ENCODE measurements at regions not wholly inside any gene's neighbourhood (a gene's known extent, or its start where the extent isn't known, plus 50 kb on each side); places are given as distances from the start of the nearest gene placed in this dataset.
"Not testable (repeated sequence)": the region's sequence is repeated elsewhere in the genome, so short reads cannot be mapped to it uniquely, and the experiment has no call there.

- dilution Hi-C loops (cut with MboI; ENCODE audit: extremely low pct_ligation_motif_present, low sequenced_read_pairs); H3K9ac ChIP-seq (ENCODE audit: control insufficient read depth, extremely low read depth, insufficient read depth, low read length); FAIRE-seq; H3K4me1 ChIP-seq (ENCODE audit: control insufficient read depth, extremely low read depth, insufficient read depth, low read length); H3K27ac ChIP-seq (ENCODE audit: control insufficient read depth, insufficient read depth, low read length); H4K20me1 ChIP-seq (ENCODE audit: control insufficient read depth, extremely low read depth, insufficient read depth, low read length); DNase-seq (ENCODE audit: low read depth, low spot score); H3K4me2 ChIP-seq (ENCODE audit: control insufficient read depth, extremely low read depth, insufficient read depth, low read depth, low read length); H3K9me3 ChIP-seq (ENCODE audit: control insufficient read depth, low read depth, low read length); H3K79me2 ChIP-seq (ENCODE audit: control insufficient read depth, insufficient read depth, low read length); H3K27me3 ChIP-seq (ENCODE audit: control insufficient read depth, extremely low read depth, insufficient read depth, low read length); H3K36me3 ChIP-seq (ENCODE audit: control insufficient read depth in 2 of 2, extremely low read depth in 1 of 2, insufficient read depth in 2 of 2, low read length in 2 of 2); H2AFZ ChIP-seq (ENCODE audit: control insufficient read depth, low read length); H3K4me3 ChIP-seq (ENCODE audit: control insufficient read depth in 2 of 3, extremely low read depth in 1 of 3, insufficient read depth in 2 of 3, low read depth in 1 of 3, low read length in 3 of 3); H3K9me1 ChIP-seq (ENCODE audit: control insufficient read depth, extremely low read depth, insufficient read depth, low read length): not testable (repeated sequence)
Observed at GRCh38 chr21:5013455-5014304, 5507.7 kb upstream of the TPTE start.

DNA sequence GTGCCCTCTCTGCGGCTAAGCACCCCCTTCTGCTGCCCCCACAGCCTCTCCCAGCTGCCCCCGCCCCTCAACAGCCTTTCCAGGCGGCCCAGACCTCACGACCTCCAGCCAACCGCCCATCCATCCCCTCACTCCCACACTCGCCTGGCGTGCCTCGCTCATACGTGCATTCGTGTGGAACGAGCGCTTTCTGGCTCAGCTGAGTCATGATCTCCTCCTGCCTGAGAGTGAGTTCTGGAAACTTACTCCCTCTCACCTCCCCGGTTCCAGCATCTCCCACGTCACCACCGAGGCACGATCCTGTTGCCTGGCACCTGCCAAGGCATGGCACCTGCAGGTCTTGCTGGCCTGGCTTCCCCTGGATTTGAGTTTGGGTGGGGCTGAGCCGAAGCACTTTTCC lies 5506.2 kb upstream of the TPTE start:
- H3K9me1 ChIP-seq (ENCODE audit: control insufficient read depth, extremely low read depth, insufficient read depth, low read length); dilution Hi-C loops (cut with MboI; ENCODE audit: extremely low pct_ligation_motif_present, low sequenced_read_pairs); H3K79me2 ChIP-seq (ENCODE audit: control insufficient read depth, insufficient read depth, low read length); H3K4me1 ChIP-seq (ENCODE audit: control insufficient read depth, extremely low read depth, insufficient read depth, low read length); H3K4me2 ChIP-seq (ENCODE audit: control insufficient read depth, extremely low read depth, insufficient read depth, low read depth, low read length); H4K20me1 ChIP-seq (ENCODE audit: control insufficient read depth, extremely low read depth, insufficient read depth, low read length); H3K27ac ChIP-seq (ENCODE audit: control insufficient read depth, insufficient read depth, low read length); H3K9me3 ChIP-seq (ENCODE audit: control insufficient read depth, low read depth, low read length); H3K27me3 ChIP-seq (ENCODE audit: control insufficient read depth, extremely low read depth, insufficient read depth, low read length); H3K9ac ChIP-seq (ENCODE audit: control insufficient read depth, extremely low read depth, insufficient read depth, low read length); H3K36me3 ChIP-seq (ENCODE audit: control insufficient read depth in 2 of 2, extremely low read depth in 1 of 2, insufficient read depth in 2 of 2, low read length in 2 of 2); DNase-seq (ENCODE audit: low read depth, low spot score); H2AFZ ChIP-seq (ENCODE audit: control insufficient read depth, low read length); FAIRE-seq; H3K4me3 ChIP-seq (ENCODE audit: control insufficient read depth in 2 of 3, extremely low read depth in 1 of 3, insufficient read depth in 2 of 3, low read depth in 1 of 3, low read length in 3 of 3): not testable (repeated sequence)

DNA sequence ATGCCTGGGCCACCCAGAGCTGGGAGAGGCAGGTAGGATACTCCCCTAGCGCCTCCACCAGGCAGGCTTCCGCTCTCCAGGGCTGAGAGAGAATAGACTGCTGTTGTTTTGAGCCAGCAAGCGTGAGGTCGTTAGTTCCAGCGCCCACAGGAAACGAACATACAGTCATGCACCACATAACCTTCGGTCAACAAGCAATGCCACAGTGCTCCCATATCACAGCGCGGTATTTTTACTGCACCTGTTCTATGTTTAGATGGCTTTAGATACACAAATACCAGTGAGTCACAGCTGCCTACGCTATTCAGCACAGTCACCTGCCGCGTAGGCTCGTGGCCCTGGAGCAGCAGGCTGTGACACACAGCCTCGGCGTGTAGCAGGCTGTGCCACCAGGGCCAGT lies 5502.3 kb upstream of the TPTE start:
- H3K36me3 ChIP-seq (ENCODE audit: control insufficient read depth in 2 of 2, extremely low read depth in 1 of 2, insufficient read depth in 2 of 2, low read length in 2 of 2); H3K4me1 ChIP-seq (ENCODE audit: control insufficient read depth, extremely low read depth, insufficient read depth, low read length); FAIRE-seq; DNase-seq (ENCODE audit: low read depth, low spot score); H3K4me2 ChIP-seq (ENCODE audit: control insufficient read depth, extremely low read depth, insufficient read depth, low read depth, low read length); H3K9ac ChIP-seq (ENCODE audit: control insufficient read depth, extremely low read depth, insufficient read depth, low read length); H2AFZ ChIP-seq (ENCODE audit: control insufficient read depth, low read length); H3K9me3 ChIP-seq (ENCODE audit: control insufficient read depth, low read depth, low read length); H3K9me1 ChIP-seq (ENCODE audit: control insufficient read depth, extremely low read depth, insufficient read depth, low read length); H4K20me1 ChIP-seq (ENCODE audit: control insufficient read depth, extremely low read depth, insufficient read depth, low read length); dilution Hi-C loops (cut with MboI; ENCODE audit: extremely low pct_ligation_motif_present, low sequenced_read_pairs); H3K27ac ChIP-seq (ENCODE audit: control insufficient read depth, insufficient read depth, low read length); H3K27me3 ChIP-seq (ENCODE audit: control insufficient read depth, extremely low read depth, insufficient read depth, low read length); H3K79me2 ChIP-seq (ENCODE audit: control insufficient read depth, insufficient read depth, low read length); H3K4me3 ChIP-seq (ENCODE audit: control insufficient read depth in 2 of 3, extremely low read depth in 1 of 3, insufficient read depth in 2 of 3, low read depth in 1 of 3, low read length in 3 of 3): not testable (repeated sequence)

DNA sequence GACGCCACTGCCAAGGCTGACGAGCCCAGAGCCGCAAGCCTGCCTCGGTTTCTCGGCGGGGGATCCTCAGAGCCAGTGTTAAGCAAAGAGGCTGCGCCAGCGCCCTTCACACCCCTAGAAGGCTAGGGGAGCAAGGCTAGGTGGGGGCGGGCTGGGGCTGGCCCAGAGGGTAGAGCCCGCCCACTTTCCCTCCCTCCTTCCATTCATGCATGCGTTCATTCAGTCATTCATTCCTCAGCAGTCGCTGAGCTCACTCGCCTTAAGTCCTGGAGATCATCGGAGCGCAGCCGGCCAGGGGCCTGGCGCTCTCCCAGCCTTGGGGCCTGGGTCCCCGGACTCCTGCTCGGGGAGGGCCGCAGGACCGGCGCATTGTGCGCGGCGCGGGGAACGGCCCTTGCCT lies 5499.6 kb upstream of the TPTE start:
- H3K4me1 ChIP-seq (ENCODE audit: control insufficient read depth, extremely low read depth, insufficient read depth, low read length); H3K4me2 ChIP-seq (ENCODE audit: control insufficient read depth, extremely low read depth, insufficient read depth, low read depth, low read length); H3K9me1 ChIP-seq (ENCODE audit: control insufficient read depth, extremely low read depth, insufficient read depth, low read length); FAIRE-seq; DNase-seq (ENCODE audit: low read depth, low spot score); H3K27me3 ChIP-seq (ENCODE audit: control insufficient read depth, extremely low read depth, insufficient read depth, low read length); H3K9ac ChIP-seq (ENCODE audit: control insufficient read depth, extremely low read depth, insufficient read depth, low read length); H2AFZ ChIP-seq (ENCODE audit: control insufficient read depth, low read length); dilution Hi-C loops (cut with MboI; ENCODE audit: extremely low pct_ligation_motif_present, low sequenced_read_pairs); H3K36me3 ChIP-seq (ENCODE audit: control insufficient read depth in 2 of 2, extremely low read depth in 1 of 2, insufficient read depth in 2 of 2, low read length in 2 of 2); H3K79me2 ChIP-seq (ENCODE audit: control insufficient read depth, insufficient read depth, low read length); H4K20me1 ChIP-seq (ENCODE audit: control insufficient read depth, extremely low read depth, insufficient read depth, low read length); H3K9me3 ChIP-seq (ENCODE audit: control insufficient read depth, low read depth, low read length); H3K4me3 ChIP-seq (ENCODE audit: control insufficient read depth in 2 of 3, extremely low read depth in 1 of 3, insufficient read depth in 2 of 3, low read depth in 1 of 3, low read length in 3 of 3); H3K27ac ChIP-seq (ENCODE audit: control insufficient read depth, insufficient read depth, low read length): not testable (repeated sequence)

- H3K9me3 ChIP-seq (ENCODE audit: control insufficient read depth, low read depth, low read length); H3K27ac ChIP-seq (ENCODE audit: control insufficient read depth, insufficient read depth, low read length); H3K9ac ChIP-seq (ENCODE audit: control insufficient read depth, extremely low read depth, insufficient read depth, low read length); H4K20me1 ChIP-seq (ENCODE audit: control insufficient read depth, extremely low read depth, insufficient read depth, low read length); DNase-seq (ENCODE audit: low read depth, low spot score); dilution Hi-C loops (cut with MboI; ENCODE audit: extremely low pct_ligation_motif_present, low sequenced_read_pairs); H3K4me3 ChIP-seq (ENCODE audit: control insufficient read depth in 2 of 3, extremely low read depth in 1 of 3, insufficient read depth in 2 of 3, low read depth in 1 of 3, low read length in 3 of 3); FAIRE-seq; H3K9me1 ChIP-seq (ENCODE audit: control insufficient read depth, extremely low read depth, insufficient read depth, low read length); H2AFZ ChIP-seq (ENCODE audit: control insufficient read depth, low read length); H3K27me3 ChIP-seq (ENCODE audit: control insufficient read depth, extremely low read depth, insufficient read depth, low read length); H3K4me1 ChIP-seq (ENCODE audit: control insufficient read depth, extremely low read depth, insufficient read depth, low read length); H3K79me2 ChIP-seq (ENCODE audit: control insufficient read depth, insufficient read depth, low read length); H3K36me3 ChIP-seq (ENCODE audit: control insufficient read depth in 2 of 2, extremely low read depth in 1 of 2, insufficient read depth in 2 of 2, low read length in 2 of 2); H3K4me2 ChIP-seq (ENCODE audit: control insufficient read depth, extremely low read depth, insufficient read depth, low read depth, low read length): not testable (repeated sequence)
Observed at GRCh38 chr21:5022254-5022653, 5499.1 kb upstream of the TPTE start.

All from keratinocyte (primary cell).